K562 (cell line): ENCODE measurements at regions not wholly inside any gene's neighbourhood (a gene's known extent, or its start where the extent isn't known, plus 50 kb on each side); places are given as distances from the start of the nearest gene placed in this dataset.

Source experiments
- CBX3 ChIP-seq, 2 experiments: IDR thresholded peaks; 1 replicate in 1 of 2; 2 replicates in 1 of 2; pipeline ENCODE4 v1.6.1; 2012; ENCODE audit warnings: inconsistent platforms in 2 of 2, low read length in 2 of 2, borderline replicate concordance in 1 of 2, control low read depth in 1 of 2
- CTBP1 ChIP-seq: fragments of 450-650 bp; IDR thresholded peaks from 2 replicates; pipeline ENCODE4 v1.6.1; 2016; ENCODE audit warnings: borderline replicate concordance
- E2F6 ChIP-seq, 2 experiments: IDR thresholded peaks; 2 replicates each; pipeline ENCODE4 v1.6.1; 2011; ENCODE audit warnings: borderline replicate concordance in 1 of 2, control low read depth in 1 of 2, low read depth in 1 of 2, low read length in 1 of 2, mild to moderate bottlenecking in 1 of 2, mixed read lengths in 1 of 2, moderate library complexity in 1 of 2; ENCODE audit not compliant: insufficient read depth in 1 of 2, insufficient read length in 1 of 2, poor library complexity in 1 of 2, severe bottlenecking in 1 of 2; ENCODE audit errors: extremely low read depth in 1 of 2
- EWSR1 ChIP-seq: fragments of 450-650 bp; IDR thresholded peaks from 2 replicates; pipeline ENCODE4 v1.6.1; 2018; ENCODE audit warnings: borderline replicate concordance, mild to moderate bottlenecking, low read depth, moderate library complexity; ENCODE audit not compliant: partially characterized antibody
- FOXJ3 ChIP-seq: sonication (generic); formaldehyde crosslinking; IDR thresholded peaks from 2 replicates; pipeline ENCODE4 v1.4.0; 2020; ENCODE audit warnings: mild to moderate bottlenecking, missing genetic modification reagents
- FOXK2 ChIP-seq, 2 experiments: fragments of 450-650 bp; IDR thresholded peaks in 1 of 2; conservative IDR thresholded peaks in 1 of 2; 2 replicates each; pipeline ENCODE4 v1.6.1; 2016; ENCODE audit warnings: low read depth in 2 of 2, mild to moderate bottlenecking in 1 of 2
- HES1 ChIP-seq: fragments of 450-650 bp; IDR thresholded peaks from 2 replicates; pipeline ENCODE4 v1.6.1; 2016; ENCODE audit warnings: low read depth, mild to moderate bottlenecking, moderate library complexity
- KLF10 ChIP-seq: fragments of 250-450 bp; sonication (Bioruptor Pico); IDR thresholded peaks from 2 replicates; pipeline ENCODE4 v1.6.1; 2021; ENCODE audit warnings: matching md5 sums
- LARP7 ChIP-seq: fragments of 450-650 bp; IDR thresholded peaks from 2 replicates; pipeline ENCODE4 v1.6.1; 2016
- NR0B1 ChIP-seq: fragments of 450-650 bp; IDR thresholded peaks from one replicate; pipeline ENCODE4 v1.6.1; 2018; ENCODE audit warnings: mild to moderate bottlenecking, moderate library complexity; ENCODE audit not compliant: partially characterized antibody
- PRPF4 ChIP-seq: fragments of 200-400 bp; formaldehyde crosslinking; IDR thresholded peaks from one replicate; pipeline ENCODE4 v1.6.1; 2017; ENCODE audit warnings: low read length, low read depth, mild to moderate bottlenecking; ENCODE audit not compliant: insufficient read depth, poor library complexity, severe bottlenecking
- SREBF1 ChIP-seq: fragments of 150-350 bp; IDR thresholded peaks from 2 replicates; pipeline ENCODE4 v1.6.1; 2014; ENCODE audit warnings: antibody characterized with exemption, low read depth, low read length, borderline replicate concordance
- TARDBP ChIP-seq: fragments of 450-650 bp; IDR thresholded peaks from 2 replicates; pipeline ENCODE4 v1.6.1; 2016
- TSC22D4 ChIP-seq: fragments of 450-650 bp; IDR thresholded peaks from 2 replicates; pipeline ENCODE4 v1.6.1; 2016; ENCODE audit warnings: missing genetic modification characterization, missing biosample characterization, control low read depth
- U2AF2 ChIP-seq: fragments of 200-400 bp; formaldehyde crosslinking; optimal IDR thresholded peaks from 2 replicates; pipeline ENCODE3; 2017; ENCODE audit warnings: low read depth, mild to moderate bottlenecking, low read length
- XRCC5 ChIP-seq: fragments of 200-400 bp; formaldehyde crosslinking; IDR thresholded peaks from 2 replicates; pipeline ENCODE4 v1.6.1; 2017; ENCODE audit warnings: low read depth, mild to moderate bottlenecking, low read length
- ZBTB2 ChIP-seq: fragments of 450-650 bp; IDR thresholded peaks from 2 replicates; pipeline ENCODE4 v1.6.1; 2016; ENCODE audit warnings: antibody characterized with exemption
- ZKSCAN8 ChIP-seq: fragments of 200-800 bp; sonication (Bioruptor generic); IDR thresholded peaks from 2 replicates; pipeline ENCODE4 v1.6.1; 2016; ENCODE audit warnings: missing genetic modification characterization, missing compliant biosample characterization
- ZNF23 ChIP-seq: fragments of 250-450 bp; sonication (Bioruptor Pico); IDR thresholded peaks from 2 replicates; pipeline ENCODE4 v1.4.0; 2020; ENCODE audit warnings: mild to moderate bottlenecking
- ZNF512 ChIP-seq: IDR thresholded peaks from 2 replicates; pipeline ENCODE4 v1.6.1; 2016; ENCODE audit warnings: missing genetic modification characterization, missing compliant biosample characterization
- ZNF695 ChIP-seq: fragments of 450-650 bp; formaldehyde crosslinking; IDR thresholded peaks from 2 replicates; pipeline ENCODE4 v1.4.0; 2020; ENCODE audit warnings: mild to moderate bottlenecking, moderate library complexity
- ZNF717 ChIP-seq: fragments of 250-450 bp; sonication (Bioruptor Pico); IDR thresholded peaks from 2 replicates; pipeline ENCODE4 v1.5.0; 2021

GRCh38 chr1:222240536-222241181 lies 307.2 kb downstream of the HHIPL2 start (continued):
- TF ChIP-seq ZNF512 (tag) (no peak), TARDBP (no peak), TSC22D4 (tag) (no peak), U2AF2 (no peak), FOXK2 (conservative IDR thresholded peaks at IDR 0.05 in 1 of 2, IDR thresholded peaks at IDR 0.05 in 1 of 2; ENCODE audit: low read depth in 2 of 2) (peak in 1 of 2 experiments; percentile 36; a peak in 1 of 4 replicates), ZKSCAN8 (CRISPR knock-in tag) (no peak), NR0B1 (no peak), FOXJ3 (CRISPR knock-in tag) (no peak), ZNF695 (CRISPR knock-in tag) (no peak), ZNF717 (CRISPR knock-in tag) (no peak), PRPF4 (no peak), HES1 (no peak), SREBF1 (no peak), CTBP1 (no peak), XRCC5 (no peak), ZNF23 (no peak), LARP7 (no peak), ZBTB2 (no peak), E2F6 (IDR thresholded peaks at IDR 0.05; ENCODE audit: borderline replicate concordance in 1 of 2, extremely low read depth in 1 of 2, insufficient read depth in 1 of 2, insufficient read length in 1 of 2, low read depth in 1 of 2, low read length in 1 of 2, poor library complexity in 1 of 2, severe bottlenecking in 1 of 2) (no peak), EWSR1 (no peak), CBX3 (IDR thresholded peaks at IDR 0.05; ENCODE audit: borderline replicate concordance in 1 of 2, low read length in 2 of 2) (no peak), KLF10 (CRISPR knock-in tag) (no peak)
